Mesenchymal stem cell (in vitro differentiated cells and primary cell): ENCODE measurements at regions not wholly inside any gene's neighbourhood (a gene's known extent, or its start where the extent isn't known, plus 50 kb on each side); places are given as distances from the start of the nearest gene placed in this dataset.

ENCODE experiments used
- DNase-seq: peaks from one replicate; pipeline ENCODE4 v3.0.0-alpha.2; 2013
- H2AFZ ChIP-seq: one replicate; pipeline ENCODE4 v1.6.1; 2013; ENCODE audit warnings: low read depth, mild to moderate bottlenecking, control low read depth, inconsistent platforms, low read length, moderate library complexity
- H2AK5ac ChIP-seq: 2 replicates; pipeline ENCODE4 v1.6.1; 2013; ENCODE audit warnings: low read length, moderate library complexity, mild to moderate bottlenecking, inconsistent platforms; ENCODE audit not compliant: severe bottlenecking
- H2BK120ac ChIP-seq: one replicate; pipeline ENCODE4 v1.6.1; 2013; ENCODE audit warnings: low read depth, mild to moderate bottlenecking, inconsistent platforms, low read length, moderate library complexity
- H2BK12ac ChIP-seq, 2 experiments: one replicate each; pipeline ENCODE4 v1.6.1; 2013; ENCODE audit warnings: inconsistent platforms in 2 of 2, low read length in 2 of 2, mild to moderate bottlenecking in 2 of 2, moderate library complexity in 2 of 2, control low read depth in 1 of 2
- H2BK15ac ChIP-seq: one replicate; pipeline ENCODE4 v1.6.1; 2013; ENCODE audit warnings: mild to moderate bottlenecking, low read depth, inconsistent platforms; ENCODE audit not compliant: poor library complexity, severe bottlenecking
- H2BK5ac ChIP-seq: 2 replicates; pipeline ENCODE4 v1.6.1; 2013; ENCODE audit warnings: low read depth, mild to moderate bottlenecking, low read length, control low read depth, inconsistent platforms; ENCODE audit not compliant: poor library complexity, severe bottlenecking
- H3K14ac ChIP-seq, 2 experiments: one replicate each; pipeline ENCODE4 v1.6.1; 2013; ENCODE audit warnings: inconsistent platforms in 2 of 2, low read length in 2 of 2, control low read depth in 1 of 2, mild to moderate bottlenecking in 1 of 2, moderate library complexity in 1 of 2
- H3K18ac ChIP-seq, 2 experiments: one replicate each; pipeline ENCODE4 v1.6.1; 2013; ENCODE audit warnings: inconsistent platforms in 2 of 2, low read length in 2 of 2, control low read depth in 1 of 2, low read depth in 1 of 2, mild to moderate bottlenecking in 1 of 2
- H3K23ac ChIP-seq, 2 experiments: one replicate each; pipeline ENCODE4 v1.6.1; 2013; ENCODE audit warnings: inconsistent platforms in 2 of 2, low read length in 2 of 2, mild to moderate bottlenecking in 2 of 2, moderate library complexity in 2 of 2, control low read depth in 1 of 2
- H3K27ac ChIP-seq: 2 replicates; pipeline ENCODE4 v1.5.1; 2013; ENCODE audit warnings: mild to moderate bottlenecking, moderate library complexity, low read length, control low read depth, inconsistent platforms; ENCODE audit not compliant: poor library complexity, severe bottlenecking
- H3K27me3 ChIP-seq, 2 experiments: 2 replicates each; pipeline versions ENCODE4 v1.6.1 to v1.7.0; 2013; ENCODE audit warnings: low read length in 2 of 2, mild to moderate bottlenecking in 2 of 2, moderate library complexity in 2 of 2, control low read depth in 1 of 2, inconsistent platforms in 1 of 2; ENCODE audit not compliant: control insufficient read depth in 1 of 2, insufficient read depth in 1 of 2
- H3K36me3 ChIP-seq, 2 experiments: 2 replicates each; pipeline versions ENCODE4 v1.6.1 to v1.7.0; 2013; ENCODE audit warnings: low read length in 2 of 2, control low read depth in 1 of 2, inconsistent platforms in 1 of 2, low read depth in 1 of 2, mild to moderate bottlenecking in 1 of 2; ENCODE audit not compliant: insufficient read depth in 2 of 2, control insufficient read depth in 1 of 2
- H3K4ac ChIP-seq, 2 experiments: one replicate each; pipeline ENCODE4 v1.6.1; 2013; ENCODE audit warnings: inconsistent platforms in 2 of 2, low read length in 2 of 2, mild to moderate bottlenecking in 2 of 2, moderate library complexity in 2 of 2, control low read depth in 1 of 2, low read depth in 1 of 2
- H3K4me1 ChIP-seq: 2 replicates; pipeline ENCODE4 v1.6.1; 2013; ENCODE audit warnings: low read depth, low read length, control low read depth; ENCODE audit not compliant: control insufficient read depth, insufficient read depth
- H3K4me2 ChIP-seq: 2 replicates; pipeline ENCODE4 v1.6.1; 2013; ENCODE audit warnings: low read length, mild to moderate bottlenecking, inconsistent platforms; ENCODE audit not compliant: poor library complexity, severe bottlenecking
- H3K4me3 ChIP-seq, 2 experiments: 2 replicates each; pipeline versions ENCODE4 v1.5.1 to v1.7.0; 2013; ENCODE audit warnings: low read length in 2 of 2, mild to moderate bottlenecking in 2 of 2, control low read depth in 1 of 2, low read depth in 1 of 2; ENCODE audit not compliant: insufficient read depth in 1 of 2
- H3K79me1 ChIP-seq: replicated peaks from 2 replicates; pipeline ENCODE4 v1.6.1; 2013; ENCODE audit warnings: mild to moderate bottlenecking, control low read depth, low read length, inconsistent platforms; ENCODE audit not compliant: poor library complexity, severe bottlenecking
- H3K9ac ChIP-seq: 2 replicates; pipeline ENCODE4 v1.7.0; 2013; ENCODE audit warnings: mild to moderate bottlenecking, low read length, moderate library complexity
- H3K9me3 ChIP-seq: 2 replicates; pipeline ENCODE4 v1.7.0; 2013; ENCODE audit warnings: mild to moderate bottlenecking, low read length; ENCODE audit not compliant: control insufficient read depth
- H4K8ac ChIP-seq: one replicate; pipeline ENCODE4 v1.6.1; 2013; ENCODE audit warnings: inconsistent platforms, mild to moderate bottlenecking, low read length, moderate library complexity
- H4K91ac ChIP-seq: one replicate; pipeline ENCODE4 v1.6.1; 2013; ENCODE audit warnings: mild to moderate bottlenecking, low read length, inconsistent platforms
- WGBS: methylation state at CpG from one replicate; pipeline ENCODE4 v1.1.7; 2013; ENCODE audit warnings: mixed read lengths; 5-methylcytosine and 5-hydroxymethylcytosine counted together

- H3K9me3 ChIP-seq = peaks cover 1% of the 10 kb centered on the region
- no peak overlapping the region for H3K9ac ChIP-seq
- H2AK5ac ChIP-seq = no peak overlapping the region
- no peak overlapping the region for H2BK5ac ChIP-seq
- H3K4ac ChIP-seq = no peak overlapping the region
- no peak overlapping the region for H3K18ac ChIP-seq
- no peaks in the 10 kb centered on the region for H3K36me3 ChIP-seq
- H2BK15ac ChIP-seq = no peak overlapping the region
- H3K27me3 ChIP-seq = no peaks in the 10 kb centered on the region
- H2BK120ac ChIP-seq = no peak overlapping the region
- no peak overlapping the region for H2BK12ac ChIP-seq
- no peaks in the 10 kb centered on the region for H3K79me1 ChIP-seq
- H3K23ac ChIP-seq = no peak overlapping the region
- H3K4me3 ChIP-seq = no peak overlapping the region
- no peak overlapping the region for H4K91ac ChIP-seq
- no peak overlapping the region for H3K14ac ChIP-seq
- H4K8ac ChIP-seq = no peak overlapping the region
- H3K4me1 ChIP-seq = no peaks in the 10 kb centered on the region
- no peak overlapping the region for H2AFZ ChIP-seq
- no peak overlapping the region for H3K4me2 ChIP-seq
- H3K27ac ChIP-seq = no peak overlapping the region
- DNase-seq = no peak
- 82% methylated on average over 1 of the region's 1 CpG for WGBS
These were observed 469.5 kb upstream of the LINC00305 start for GRCh38 chr18:64618390-64618789.

- Histone ChIP-seq H3K18ac (no peak overlapping the region), H3K4me1 (no peaks in the 10 kb centered on the region), H3K27me3 (no peaks in the 10 kb centered on the region), H4K8ac (no peak overlapping the region), H3K14ac (no peak overlapping the region), H3K36me3 (no peaks in the 10 kb centered on the region), H2BK120ac (no peak overlapping the region), H3K27ac (no peak overlapping the region), H4K91ac (no peak overlapping the region), H2BK15ac (no peak overlapping the region), H2AK5ac (no peak overlapping the region), H3K4me2 (no peak overlapping the region), H2AFZ (no peak overlapping the region), H3K4ac (no peak overlapping the region), H3K23ac (no peak overlapping the region), H2BK5ac (no peak overlapping the region), H3K9me3 (no peaks in the 10 kb centered on the region), H2BK12ac (no peak overlapping the region), H3K79me1 (no peaks in the 10 kb centered on the region), H3K4me3 (no peak overlapping the region), H3K9ac (no peak overlapping the region)
- no peak for DNase-seq
- WGBS = 73% methylated on average over 1 of the region's 1 CpG
These were observed 466.1 kb upstream of the LINC00305 start for GRCh38 chr18:64615021-64615420.

- H2BK5ac ChIP-seq = no peak overlapping the region
- no peak for DNase-seq
- H3K36me3 ChIP-seq = no peaks in the 10 kb centered on the region
- H3K23ac ChIP-seq = no peak overlapping the region
- no peak overlapping the region for H3K4me2 ChIP-seq
- no peaks in the 10 kb centered on the region for H3K9me3 ChIP-seq
- no peak overlapping the region for H3K9ac ChIP-seq
- H3K4ac ChIP-seq = no peak overlapping the region
- no peak overlapping the region for H3K18ac ChIP-seq
- no peak overlapping the region for H2BK12ac ChIP-seq
- H4K8ac ChIP-seq = no peak overlapping the region
- no peak overlapping the region for H3K27ac ChIP-seq
- no peak overlapping the region for H2BK120ac ChIP-seq
- no peaks in the 10 kb centered on the region for H3K79me1 ChIP-seq
- no peaks in the 10 kb centered on the region for H3K4me1 ChIP-seq
- H2BK15ac ChIP-seq = no peak overlapping the region
- 67% methylated on average over 1 of the region's 1 CpG for WGBS
- H4K91ac ChIP-seq = no peak overlapping the region
- H2AK5ac ChIP-seq = no peak overlapping the region
- no peaks in the 10 kb centered on the region for H3K27me3 ChIP-seq
- no peak overlapping the region for H3K14ac ChIP-seq
- H2AFZ ChIP-seq = no peak overlapping the region
- H3K4me3 ChIP-seq = no peak overlapping the region
These were observed 465.6 kb upstream of the LINC00305 start for GRCh38 chr18:64614446-64614845.

- no CpG with 5 or more reads among the region's 1 CpG for WGBS
- H3K4me3 ChIP-seq = no peak overlapping the region
These were observed 443.4 kb upstream of the LINC00305 start for GRCh38 chr18:64592246-64592645.

More at GRCh38 chr18:64592246-64592645, 443.4 kb upstream of the LINC00305 start:
- Histone ChIP-seq H3K36me3 (no peaks in the 10 kb centered on the region), H3K9ac (no peak overlapping the region), H2AFZ (no peak overlapping the region), H3K4ac (no peak overlapping the region), H3K9me3 (peaks cover 11% of the 10 kb centered on the region), H3K18ac (no peak overlapping the region), H4K8ac (no peak overlapping the region), H3K14ac (no peak overlapping the region), H3K4me2 (no peak overlapping the region), H2BK120ac (no peak overlapping the region), H3K79me1 (no peaks in the 10 kb centered on the region), H3K27ac (no peak overlapping the region), H2BK5ac (no peak overlapping the region), H3K27me3 (no peaks in the 10 kb centered on the region), H2AK5ac (no peak overlapping the region), H2BK12ac (no peak overlapping the region), H3K23ac (no peak overlapping the region), H2BK15ac (no peak overlapping the region), H4K91ac (no peak overlapping the region), H3K4me1 (no peaks in the 10 kb centered on the region)
- DNase-seq = no peak
